Spleen (tissue), 7 donors: ENCODE measurements at regions not wholly inside any gene's neighbourhood (a gene's known extent, or its start where the extent isn't known, plus 50 kb on each side); places are given as distances from the start of the nearest gene placed in this dataset.

Experiments used
- CTCF ChIP-seq, 11 experiments: fragments of 200-600 bp in 7 of 11; fragments of 450-650 bp in 4 of 11; sonication (generic) in 4 of 11; IDR thresholded peaks in 8 of 11; conservative IDR thresholded peaks in 3 of 11; 1 replicate in 7 of 11; 2 replicates in 4 of 11; pipeline versions ENCODE4 v1.4.0 to v1.8.0; 2016 to 2021; ENCODE audit warnings: antibody characterized with exemption in 11 of 11, inconsistent platforms in 4 of 11, mild to moderate bottlenecking in 1 of 11
- POLR2A ChIP-seq, 3 donors: fragments of 450-650 bp; IDR thresholded peaks; one replicate each; pipeline ENCODE4 v1.5.1; 2017; ENCODE audit warnings: antibody characterized with exemption in 3 of 3, mild to moderate bottlenecking in 1 of 3
- POLR2AphosphoS5 ChIP-seq, 3 donors: sonication (generic); formaldehyde crosslinking; IDR thresholded peaks; one replicate each; pipeline ENCODE4 v1.5.1; 2017; ENCODE audit warnings: antibody characterized with exemption in 3 of 3
- donor health status: DM: no; HTN: no; CAD: no; lungs with moderate emphysema.
- donor health status: DM: no; HTN: no; CAD: no.
- donor health status: DM: no; HTN: no; CAD: no.

- TF ChIP-seq POLR2AphosphoS5 (IDR thresholded peaks at IDR 0.05), result no peak
- TF ChIP-seq POLR2A (IDR thresholded peaks at IDR 0.05), result no peak
- TF ChIP-seq CTCF (IDR thresholded peaks at IDR 0.05 in 8 of 11, conservative IDR thresholded peaks at IDR 0.05 in 3 of 11), result no peak
Measured at GRCh38 chr13:59363313-59363712, 800.4 kb downstream of the DIAPH3 start.
